ENCODE measurements at regions not wholly inside any gene's neighbourhood (a gene's known extent, or its start where the extent isn't known, plus 50 kb on each side); places are given as distances from the start of the nearest gene placed in this dataset.

- BruUV-seq (replicated peaks) = no TSS peak
- CTCF ChIA-PET = no interaction called here
- peaks cover under 1% of the 10 kb centered on the region for H3K4me1 Mint-ChIP-seq (ENCODE audit: low read depth, unreplicated experiment)
- intact Hi-C loops (cut with micrococcal nuclease; ENCODE audit: unreplicated experiment) = loop anchor here (10.0 kb wide), 1 partner anchor 204 kb away; no protein-coding TSS in a partner anchor
- H3K27me3 Mint-ChIP-seq (ENCODE audit: unreplicated experiment) = no peaks in the 10 kb centered on the region
- DNase-seq = no peak
- TF ChIP-seq, protein P1, sequence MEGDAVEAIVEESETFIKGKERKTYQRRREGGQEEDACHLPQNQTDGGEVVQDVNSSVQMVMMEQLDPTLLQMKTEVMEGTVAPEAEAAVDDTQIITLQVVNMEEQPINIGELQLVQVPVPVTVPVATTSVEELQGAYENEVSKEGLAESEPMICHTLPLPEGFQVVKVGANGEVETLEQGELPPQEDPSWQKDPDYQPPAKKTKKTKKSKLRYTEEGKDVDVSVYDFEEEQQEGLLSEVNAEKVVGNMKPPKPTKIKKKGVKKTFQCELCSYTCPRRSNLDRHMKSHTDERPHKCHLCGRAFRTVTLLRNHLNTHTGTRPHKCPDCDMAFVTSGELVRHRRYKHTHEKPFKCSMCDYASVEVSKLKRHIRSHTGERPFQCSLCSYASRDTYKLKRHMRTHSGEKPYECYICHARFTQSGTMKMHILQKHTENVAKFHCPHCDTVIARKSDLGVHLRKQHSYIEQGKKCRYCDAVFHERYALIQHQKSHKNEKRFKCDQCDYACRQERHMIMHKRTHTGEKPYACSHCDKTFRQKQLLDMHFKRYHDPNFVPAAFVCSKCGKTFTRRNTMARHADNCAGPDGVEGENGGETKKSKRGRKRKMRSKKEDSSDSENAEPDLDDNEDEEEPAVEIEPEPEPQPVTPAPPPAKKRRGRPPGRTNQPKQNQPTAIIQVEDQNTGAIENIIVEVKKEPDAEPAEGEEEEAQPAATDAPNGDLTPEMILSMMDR (IDR thresholded peaks at IDR 0.05; ENCODE audit: unreplicated experiment) = no peak
- no peaks in the 10 kb centered on the region for H3K36me3 Mint-ChIP-seq (ENCODE audit: insufficient read depth, unreplicated experiment)
- H3K9me3 Mint-ChIP-seq (ENCODE audit: low read depth, unreplicated experiment) = no peaks in the 10 kb centered on the region
- no peak overlapping the region for H3K4me3 Mint-ChIP-seq (ENCODE audit: low read depth, unreplicated experiment)
- H3K27ac Mint-ChIP-seq (ENCODE audit: unreplicated experiment) = no peak overlapping the region
Measured at GRCh38 chr10:50999163-50999562, 75.1 kb upstream of the PRKG1 start.

DNA sequence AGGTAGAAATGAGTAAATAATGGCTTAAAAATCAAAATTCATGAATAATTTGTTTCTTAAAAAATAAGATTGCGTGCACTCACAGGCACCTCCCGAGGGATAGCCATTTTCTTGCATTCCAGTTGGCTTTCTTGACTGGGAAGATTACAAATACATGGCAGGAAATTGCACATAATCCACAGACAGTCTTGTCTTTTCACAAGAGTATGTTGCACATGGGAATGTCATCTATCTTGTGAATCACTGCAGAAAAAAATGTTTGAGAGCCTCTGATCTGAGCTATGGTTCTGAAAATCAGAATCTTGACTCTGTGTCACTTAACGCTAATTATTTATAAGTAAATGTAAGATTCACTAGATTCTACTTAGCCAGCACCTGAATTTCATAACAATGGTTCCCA lies 74.1 kb upstream of the PRKG1 start:
- CTCF ChIA-PET = no interaction called here
- no peak for DNase-seq
- no peaks in the 10 kb centered on the region for H3K27me3 Mint-ChIP-seq (ENCODE audit: unreplicated experiment)
- no peaks in the 10 kb centered on the region for H3K4me1 Mint-ChIP-seq (ENCODE audit: low read depth, unreplicated experiment)
- H3K27ac Mint-ChIP-seq (ENCODE audit: unreplicated experiment) = no peak overlapping the region
- no peak overlapping the region for H3K4me3 Mint-ChIP-seq (ENCODE audit: low read depth, unreplicated experiment)
- no peaks in the 10 kb centered on the region for H3K36me3 Mint-ChIP-seq (ENCODE audit: insufficient read depth, unreplicated experiment)
- TF ChIP-seq, protein P1 (IDR thresholded peaks at IDR 0.05; ENCODE audit: unreplicated experiment) = no peak
- no peaks in the 10 kb centered on the region for H3K9me3 Mint-ChIP-seq (ENCODE audit: low read depth, unreplicated experiment)
- intact Hi-C loops (cut with micrococcal nuclease; ENCODE audit: unreplicated experiment) = loop anchor here (5.0 to 10.0 kb wide), 3 partner anchors 422 to 1217 kb away; no protein-coding TSS in a partner anchor
- BruUV-seq (replicated peaks) = no TSS peak

- H3K9me3 Mint-ChIP-seq (ENCODE audit: low read depth, unreplicated experiment) = no peaks in the 10 kb centered on the region
- intact Hi-C loops (cut with micrococcal nuclease; ENCODE audit: unreplicated experiment) = loop anchor here (5.0 to 10.0 kb wide), 3 partner anchors 421 to 1216 kb away; no protein-coding TSS in a partner anchor
- no peak for DNase-seq
Measured at GRCh38 chr10:51000976-51001375, 73.3 kb upstream of the PRKG1 start.

GRCh38 chr10:51001587-51001986 lies 72.7 kb upstream of the PRKG1 start:
- DNase-seq = no peak
- CTCF ChIA-PET = no interaction called here
- H3K4me3 Mint-ChIP-seq (ENCODE audit: low read depth, unreplicated experiment) = no peak overlapping the region

More at GRCh38 chr10:51000976-51001375, 73.3 kb upstream of the PRKG1 start:
- Mint-ChIP-seq H3K36me3 (ENCODE audit: insufficient read depth, unreplicated experiment) (no peaks in the 10 kb centered on the region), H3K4me1 (ENCODE audit: low read depth, unreplicated experiment) (no peaks in the 10 kb centered on the region), H3K27ac (ENCODE audit: unreplicated experiment) (no peak overlapping the region), H3K27me3 (ENCODE audit: unreplicated experiment) (no peaks in the 10 kb centered on the region), H3K4me3 (ENCODE audit: low read depth, unreplicated experiment) (no peak overlapping the region)
- TF ChIP-seq, protein P1 (IDR thresholded peaks at IDR 0.05; ENCODE audit: unreplicated experiment) = no peak
- BruUV-seq (replicated peaks) = no TSS peak
- CTCF ChIA-PET = no interaction called here

More at GRCh38 chr10:51001587-51001986, 72.7 kb upstream of the PRKG1 start:
- H3K27me3 Mint-ChIP-seq (ENCODE audit: unreplicated experiment) = no peaks in the 10 kb centered on the region
- H3K36me3 Mint-ChIP-seq (ENCODE audit: insufficient read depth, unreplicated experiment) = no peaks in the 10 kb centered on the region
- no TSS peak for BruUV-seq (replicated peaks)
- H3K4me1 Mint-ChIP-seq (ENCODE audit: low read depth, unreplicated experiment) = no peaks in the 10 kb centered on the region
- intact Hi-C loops (cut with micrococcal nuclease; ENCODE audit: unreplicated experiment) = loop anchor here (5.0 to 10.0 kb wide), 3 partner anchors 421 to 1216 kb away; no protein-coding TSS in a partner anchor
- H3K9me3 Mint-ChIP-seq (ENCODE audit: low read depth, unreplicated experiment) = no peaks in the 10 kb centered on the region
- TF ChIP-seq, protein P1 (IDR thresholded peaks at IDR 0.05; ENCODE audit: unreplicated experiment) = peak; percentile 28
- no peak overlapping the region for H3K27ac Mint-ChIP-seq (ENCODE audit: unreplicated experiment)
